Stimulated activated CD8-positive, alpha-beta memory T cell treated with anti-CD3 and anti-CD28 coated beads, Interleukin-4, amount 100 ng/mL, for 4 hours (primary cell): ENCODE measurements at regions not wholly inside any gene's neighbourhood (a gene's known extent, or its start where the extent isn't known, plus 50 kb on each side); places are given as distances from the start of the nearest gene placed in this dataset.

ENCODE experiments used
- DNase-seq, 2 donors: peaks; one replicate each; pipeline ENCODE4 v3.0.0-alpha.2; 2020; ENCODE audit warnings: low read depth in 2 of 2, low spot score in 1 of 2

- no peak for DNase-seq
Measured at GRCh38 chr18:45467293-45467692, 148.0 kb upstream of the SLC14A2 start.

GRCh38 chr18:45467945-45468344 lies 147.3 kb upstream of the SLC14A2 start:
- DNase-seq, result no peak

- no peak for DNase-seq
Measured at GRCh38 chr18:45478889-45479288, 136.4 kb upstream of the SLC14A2 start.

DNA sequence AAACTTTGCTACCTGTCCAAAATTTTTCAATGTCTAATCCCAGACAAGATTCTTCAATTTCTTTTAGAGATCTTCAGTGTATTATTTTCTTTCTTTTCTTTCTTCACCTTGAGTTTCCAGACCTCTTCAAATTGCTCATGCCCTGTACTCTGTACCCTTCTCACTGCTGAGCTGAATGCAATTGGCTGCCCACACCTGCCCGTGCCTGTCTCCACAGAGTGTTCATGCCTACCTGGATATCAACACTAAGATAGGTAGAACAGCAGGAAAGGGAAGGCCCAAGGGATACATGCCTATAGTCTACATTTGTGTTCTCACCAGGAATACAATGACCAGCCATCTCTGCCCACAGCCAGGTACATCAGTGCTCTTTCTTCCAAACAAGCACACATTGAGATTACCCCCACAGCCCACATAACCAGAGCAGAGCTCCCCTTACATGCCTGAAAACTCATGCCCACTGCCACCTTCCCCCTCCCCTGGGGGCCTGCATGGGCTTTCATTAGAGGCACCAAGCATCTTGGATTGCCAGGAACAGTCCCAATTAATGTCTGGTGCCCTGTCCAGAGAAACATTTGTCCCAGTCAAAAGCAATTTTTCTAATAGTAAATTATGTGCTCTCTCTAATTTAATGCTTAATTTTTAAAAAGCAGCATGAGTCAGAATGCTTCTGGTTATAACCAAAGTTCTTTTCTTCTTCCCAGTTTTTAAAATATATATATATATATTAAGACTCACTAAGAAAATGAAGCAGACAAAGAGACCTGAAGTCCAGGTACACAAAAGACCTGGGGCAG lies 134.9 kb upstream of the SLC14A2 start:
- no peak for DNase-seq

- DNase-seq, result no peak
Measured at GRCh38 chr18:45481821-45482220, 133.5 kb upstream of the SLC14A2 start.

GRCh38 chr18:45482286-45482685 lies 133.0 kb upstream of the SLC14A2 start:
- no peak for DNase-seq

- DNase-seq, result no peak
Measured at GRCh38 chr18:45487581-45487980, 127.7 kb upstream of the SLC14A2 start.

DNA sequence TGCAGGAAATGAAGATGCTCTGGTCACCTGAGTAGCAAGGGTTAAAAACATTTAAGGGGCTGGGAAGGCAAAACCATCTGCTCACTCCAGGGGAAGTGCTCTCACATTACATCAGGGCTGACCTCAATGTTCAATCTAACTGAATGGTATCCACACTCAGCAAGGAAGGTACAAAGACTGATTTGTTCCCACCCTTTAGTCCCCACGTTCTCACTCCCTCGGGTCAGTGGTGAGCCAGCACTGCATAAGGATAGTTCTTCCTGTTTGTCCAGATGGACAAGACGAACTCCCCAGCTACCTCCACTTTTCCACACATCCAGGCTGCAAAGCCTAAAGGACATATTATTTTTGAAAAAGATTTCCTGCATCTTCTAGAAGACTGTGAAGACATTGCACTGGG lies 126.6 kb upstream of the SLC14A2 start:
- DNase-seq, result no peak

DNA sequence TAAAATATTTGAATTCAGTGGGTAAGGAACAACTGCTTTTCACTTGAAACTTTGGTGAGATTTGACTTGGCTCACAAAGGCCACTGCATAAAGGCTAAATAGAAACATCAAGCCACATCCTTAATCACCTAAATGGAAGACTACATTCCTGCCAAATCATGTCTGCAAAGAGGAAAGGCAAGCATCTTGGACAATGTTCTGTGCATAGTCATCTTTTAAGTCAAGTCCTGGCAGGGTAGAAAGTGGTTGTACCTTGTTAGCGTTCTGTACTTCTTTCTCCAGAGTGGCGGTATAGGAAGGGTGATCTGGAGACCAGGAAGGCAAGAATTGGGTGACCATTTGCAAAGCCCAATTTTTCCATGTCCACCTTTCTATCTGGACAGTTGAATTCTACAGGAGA lies 121.4 kb upstream of the SLC14A2 start:
- no peak for DNase-seq

GRCh38 chr18:45494811-45495210 lies 120.5 kb upstream of the SLC14A2 start:
- DNase-seq, result no peak

DNA sequence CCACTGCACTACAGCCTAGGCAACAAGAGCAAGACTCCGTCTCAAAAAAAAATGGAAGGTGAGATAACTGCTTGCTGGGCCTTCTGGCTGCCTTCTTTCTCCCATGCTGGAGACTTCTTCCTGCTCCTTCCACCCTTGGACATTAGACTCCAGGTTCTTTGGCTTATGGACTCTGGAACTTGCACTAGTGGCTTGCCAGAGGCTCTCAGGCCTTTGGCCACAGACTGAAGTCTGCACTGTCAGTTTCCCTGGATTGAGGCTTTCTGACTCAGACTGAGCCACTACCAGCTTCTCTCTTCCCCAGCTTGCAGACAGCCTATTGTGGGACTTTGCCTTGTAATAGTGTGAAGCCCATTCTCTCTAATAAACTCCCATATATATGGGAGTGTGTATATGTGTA lies 118.5 kb upstream of the SLC14A2 start:
- DNase-seq, result no peak

GRCh38 chr18:45497595-45498286 lies 117.5 kb upstream of the SLC14A2 start:
- DNase-seq, result no peak

DNA sequence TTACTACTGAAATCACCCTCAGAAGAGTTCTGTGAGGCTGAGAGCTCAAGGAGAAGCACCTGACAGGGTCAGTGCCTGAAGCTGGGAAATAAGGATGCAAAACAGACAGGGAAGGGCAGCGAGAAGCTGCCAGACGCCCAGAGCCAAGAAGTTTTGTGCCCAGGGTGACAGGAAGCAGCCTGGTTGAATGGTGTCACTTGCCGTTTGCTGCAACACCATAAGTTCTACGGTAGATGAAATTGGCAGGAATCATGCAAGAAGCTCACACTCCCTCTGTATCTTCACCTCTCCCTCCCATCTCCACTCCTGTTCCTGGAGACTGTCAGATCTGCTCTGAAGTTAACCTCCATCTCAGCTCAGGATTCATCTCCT lies 117.0 kb upstream of the SLC14A2 start:
- DNase-seq, result no peak

- no peak for DNase-seq
Measured at GRCh38 chr18:45503990-45504389, 111.3 kb upstream of the SLC14A2 start.

- DNase-seq, result no peak
Measured at GRCh38 chr18:45505497-45506206, 109.6 kb upstream of the SLC14A2 start.

DNA sequence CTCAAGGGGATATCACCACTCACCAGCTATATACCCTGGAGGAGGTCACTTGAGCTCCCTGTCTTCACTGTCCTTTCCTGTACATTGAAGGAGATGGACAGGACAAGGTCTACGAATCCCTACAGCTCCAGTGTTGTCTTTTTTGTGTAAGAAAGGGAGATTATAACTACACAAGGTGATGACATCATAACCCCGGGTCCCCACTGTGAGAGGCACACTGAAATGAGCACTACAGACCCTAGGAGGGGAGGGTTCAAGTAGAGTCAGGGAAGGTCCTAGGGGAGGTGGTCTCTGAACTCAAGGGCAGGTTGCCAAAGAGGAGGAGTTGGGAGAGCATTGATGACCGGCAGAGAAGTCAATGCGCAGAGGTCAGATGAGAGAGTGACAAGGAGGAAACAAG lies 108.3 kb upstream of the SLC14A2 start:
- DNase-seq, result no peak

DNA sequence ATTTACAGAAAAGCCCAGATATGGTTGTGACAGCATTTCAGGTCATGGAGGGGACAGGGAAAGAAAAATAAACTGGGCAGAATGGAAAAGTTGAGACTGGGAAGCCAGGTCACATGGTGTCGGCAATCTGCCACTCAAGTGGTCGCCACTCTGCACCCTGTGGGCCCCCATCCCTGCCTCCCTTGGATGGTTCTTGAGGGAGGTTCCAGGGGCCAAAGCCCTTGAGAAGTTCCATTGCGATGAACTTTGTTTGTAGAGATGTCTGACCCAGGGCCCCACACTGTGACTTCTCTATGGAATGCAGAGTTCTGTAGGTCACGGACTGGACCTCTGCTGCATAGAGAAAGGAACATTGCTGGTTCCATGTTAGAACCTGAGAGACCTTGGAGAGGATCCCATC lies 105.7 kb upstream of the SLC14A2 start:
- DNase-seq, result no peak

DNA sequence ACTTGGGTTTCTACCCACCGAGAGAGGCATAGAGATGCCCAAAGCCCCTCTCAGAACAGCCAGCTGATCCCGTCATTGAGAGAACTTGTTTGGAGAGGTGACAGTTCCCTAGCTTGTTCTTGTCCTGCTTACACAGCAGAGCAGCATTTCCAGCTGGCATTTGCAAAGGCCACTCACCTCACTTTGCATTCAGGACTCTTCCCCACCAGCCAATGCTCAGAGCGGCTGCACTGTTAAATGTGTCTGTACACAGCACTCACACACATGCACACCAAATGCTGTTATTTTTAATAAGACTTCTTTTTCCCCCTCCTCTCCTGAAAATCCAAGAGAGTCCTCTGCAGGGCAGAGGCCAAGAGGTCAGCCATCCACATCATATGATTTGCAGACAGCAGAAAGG lies 104.6 kb upstream of the SLC14A2 start:
- DNase-seq, result no peak

GRCh38 chr18:45512363-45512953 lies 102.8 kb upstream of the SLC14A2 start:
- no peak for DNase-seq

DNA sequence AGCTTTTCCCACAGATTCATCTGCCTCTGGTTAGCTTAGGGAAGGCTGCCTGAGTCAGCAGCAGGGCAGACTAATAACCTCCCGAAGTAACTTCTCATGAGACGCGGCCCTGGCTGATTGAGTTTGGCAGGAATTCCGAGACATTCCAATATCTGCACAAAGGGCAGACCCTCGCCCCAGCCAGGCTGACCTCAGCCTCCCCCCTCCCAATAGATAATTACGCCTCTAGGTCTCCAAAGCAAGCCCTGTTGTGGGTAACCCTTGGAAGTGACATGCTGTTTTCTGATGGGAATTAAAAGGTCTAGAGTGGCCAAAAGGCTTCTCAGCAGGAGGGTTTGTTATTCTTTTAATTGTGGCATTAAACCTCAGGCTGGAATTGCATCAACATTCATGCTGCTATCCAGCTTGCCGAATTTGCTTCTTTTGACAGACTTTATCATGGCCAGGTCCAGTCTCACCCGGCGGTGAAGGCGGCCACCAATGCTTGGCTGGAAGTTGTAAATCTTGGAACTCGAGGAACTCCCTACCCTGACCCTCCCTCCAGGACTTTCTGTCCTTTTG lies 98.0 kb upstream of the SLC14A2 start:
- no peak for DNase-seq

DNA sequence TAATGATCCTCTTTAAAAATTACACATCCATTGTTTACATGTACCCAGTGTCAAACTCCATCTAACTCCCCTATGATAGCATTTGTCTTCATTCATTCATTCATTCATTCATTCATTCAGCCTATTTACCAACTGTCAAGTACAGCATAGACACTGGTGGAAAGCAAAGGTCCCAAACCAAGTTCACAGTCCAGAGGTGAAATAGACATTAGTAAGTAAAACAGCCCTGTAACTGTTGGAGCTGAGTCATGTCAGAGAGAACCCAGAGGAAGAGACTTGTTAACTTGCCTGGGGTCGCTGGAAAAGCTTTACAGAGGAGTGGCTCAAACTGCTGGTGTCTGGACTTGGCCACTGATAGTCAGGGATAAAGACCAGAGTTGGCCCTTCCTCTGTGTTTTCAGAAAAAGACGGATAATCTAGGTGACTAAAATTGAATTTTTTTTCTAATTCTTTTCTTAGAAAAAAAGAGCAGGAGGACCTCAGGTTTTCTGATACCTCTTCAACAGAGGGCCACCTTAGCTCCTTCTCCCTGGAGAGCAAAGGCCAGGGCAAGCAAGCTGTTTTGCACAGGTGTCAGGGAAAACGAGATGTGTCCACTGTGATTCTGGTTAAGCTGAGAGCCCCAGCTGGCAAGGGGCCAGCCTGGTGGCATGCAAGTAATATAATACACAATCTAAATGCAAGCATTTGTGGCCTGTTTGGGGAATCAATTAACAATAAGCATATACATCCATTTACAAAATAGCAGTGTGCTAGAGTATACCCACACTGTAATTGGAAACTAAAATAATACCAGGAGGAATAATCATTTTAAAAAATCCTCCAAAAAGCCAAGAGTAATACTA lies 96.7 kb upstream of the SLC14A2 start:
- no peak for DNase-seq
